ENCODE measurements at regions not wholly inside any gene's neighbourhood (a gene's known extent, or its start where the extent isn't known, plus 50 kb on each side); places are given as distances from the start of the nearest gene placed in this dataset.

DNA sequence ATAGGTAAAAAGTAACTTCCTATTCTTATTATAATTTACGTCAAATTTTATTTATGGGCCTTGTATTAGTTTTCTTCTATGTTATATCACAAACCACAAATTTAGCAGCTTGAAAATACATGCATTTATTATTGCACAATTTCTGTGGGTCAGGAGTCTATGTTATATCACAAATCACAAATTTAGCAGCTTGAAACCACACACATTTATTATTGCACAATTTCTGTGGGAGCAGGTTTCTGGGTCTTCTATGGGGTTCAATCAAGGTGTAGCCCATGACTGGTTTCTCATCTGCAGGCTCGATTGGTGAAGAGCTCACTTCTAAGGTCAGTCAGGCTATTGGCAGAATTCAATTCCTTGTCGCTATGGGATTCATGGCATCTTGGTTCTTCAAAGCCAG, 332.7 kb upstream of the HAND2 start:
- no peak for ATAC-seq
- no peak for TF ChIP-seq BACH2 (CRISPR knock-in tag; IDR thresholded peaks at IDR 0.05; ENCODE audit: borderline replicate concordance)

DNA sequence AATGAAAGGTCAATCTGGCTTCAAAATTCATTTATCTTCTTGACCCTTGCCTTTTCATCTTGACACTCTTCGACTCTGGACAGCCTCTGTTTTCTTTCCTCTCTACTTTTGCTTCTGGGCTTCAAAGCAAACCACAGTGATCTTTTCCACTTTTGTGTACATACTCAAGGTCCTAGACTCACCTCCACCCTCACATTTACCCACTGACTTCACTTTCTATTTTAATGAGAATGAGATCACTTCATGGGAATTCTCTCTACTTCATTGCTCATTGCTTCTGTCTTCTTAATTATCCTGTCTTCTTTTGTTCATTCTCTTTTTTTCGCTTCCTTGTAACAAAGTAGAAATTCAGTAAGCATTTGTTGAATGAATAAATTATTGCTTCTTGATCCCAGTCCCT, 330.1 kb upstream of the HAND2 start:
- TF ChIP-seq GLIS3 (CRISPR knock-in tag; IDR thresholded peaks at IDR 0.05) (no peak), ZNF70 (CRISPR knock-in tag; IDR thresholded peaks at IDR 0.05) (no peak), OSR1 (CRISPR knock-in tag; IDR thresholded peaks at IDR 0.05) (no peak), PPARA (CRISPR knock-in tag; IDR thresholded peaks at IDR 0.05; ENCODE audit: borderline replicate concordance) (no peak), ISL1 (CRISPR knock-in tag; IDR thresholded peaks at IDR 0.05) (no peak), CSDC2 (CRISPR knock-in tag; IDR thresholded peaks at IDR 0.05) (no peak), ZFP30 (CRISPR knock-in tag; IDR thresholded peaks at IDR 0.05) (no peak), BACH2 (CRISPR knock-in tag; IDR thresholded peaks at IDR 0.05; ENCODE audit: borderline replicate concordance) (no peak), ZNF565 (CRISPR knock-in tag; conservative IDR thresholded peaks at IDR 0.05; ENCODE audit: low read depth) (no peak), ESRRG (CRISPR knock-in tag; IDR thresholded peaks at IDR 0.05) (no peak), ZC3H10 (CRISPR knock-in tag; IDR thresholded peaks at IDR 0.05) (no peak), TCF4 (CRISPR knock-in tag; IDR thresholded peaks at IDR 0.05; ENCODE audit: borderline replicate concordance) (no peak), ZNF8 (CRISPR knock-in tag; IDR thresholded peaks at IDR 0.05) (no peak), TOX (CRISPR knock-in tag; IDR thresholded peaks at IDR 0.05; ENCODE audit: borderline replicate concordance) (no peak), ARNTL (CRISPR knock-in tag; IDR thresholded peaks at IDR 0.05; ENCODE audit: borderline replicate concordance, low read depth) (no peak), RARB (CRISPR knock-in tag; IDR thresholded peaks at IDR 0.05) (no peak)
- TF ChIP-seq, protein P1, sequence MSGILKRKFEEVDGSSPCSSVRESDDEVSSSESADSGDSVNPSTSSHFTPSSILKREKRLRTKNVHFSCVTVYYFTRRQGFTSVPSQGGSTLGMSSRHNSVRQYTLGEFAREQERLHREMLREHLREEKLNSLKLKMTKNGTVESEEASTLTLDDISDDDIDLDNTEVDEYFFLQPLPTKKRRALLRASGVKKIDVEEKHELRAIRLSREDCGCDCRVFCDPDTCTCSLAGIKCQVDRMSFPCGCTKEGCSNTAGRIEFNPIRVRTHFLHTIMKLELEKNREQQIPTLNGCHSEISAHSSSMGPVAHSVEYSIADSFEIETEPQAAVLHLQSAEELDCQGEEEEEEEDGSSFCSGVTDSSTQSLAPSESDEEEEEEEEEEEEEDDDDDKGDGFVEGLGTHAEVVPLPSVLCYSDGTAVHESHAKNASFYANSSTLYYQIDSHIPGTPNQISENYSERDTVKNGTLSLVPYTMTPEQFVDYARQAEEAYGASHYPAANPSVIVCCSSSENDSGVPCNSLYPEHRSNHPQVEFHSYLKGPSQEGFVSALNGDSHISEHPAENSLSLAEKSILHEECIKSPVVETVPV (CRISPR knock-in tag; IDR thresholded peaks at IDR 0.05), result no peak
- TF ChIP-seq, protein P2, sequence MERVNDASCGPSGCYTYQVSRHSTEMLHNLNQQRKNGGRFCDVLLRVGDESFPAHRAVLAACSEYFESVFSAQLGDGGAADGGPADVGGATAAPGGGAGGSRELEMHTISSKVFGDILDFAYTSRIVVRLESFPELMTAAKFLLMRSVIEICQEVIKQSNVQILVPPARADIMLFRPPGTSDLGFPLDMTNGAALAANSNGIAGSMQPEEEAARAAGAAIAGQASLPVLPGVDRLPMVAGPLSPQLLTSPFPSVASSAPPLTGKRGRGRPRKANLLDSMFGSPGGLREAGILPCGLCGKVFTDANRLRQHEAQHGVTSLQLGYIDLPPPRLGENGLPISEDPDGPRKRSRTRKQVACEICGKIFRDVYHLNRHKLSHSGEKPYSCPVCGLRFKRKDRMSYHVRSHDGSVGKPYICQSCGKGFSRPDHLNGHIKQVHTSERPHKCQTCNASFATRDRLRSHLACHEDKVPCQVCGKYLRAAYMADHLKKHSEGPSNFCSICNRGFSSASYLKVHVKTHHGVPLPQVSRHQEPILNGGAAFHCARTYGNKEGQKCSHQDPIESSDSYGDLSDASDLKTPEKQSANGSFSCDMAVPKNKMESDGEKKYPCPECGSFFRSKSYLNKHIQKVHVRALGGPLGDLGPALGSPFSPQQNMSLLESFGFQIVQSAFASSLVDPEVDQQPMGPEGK (CRISPR knock-in tag; IDR thresholded peaks at IDR 0.05; ENCODE audit: borderline replicate concordance), result no peak
- TF ChIP-seq, protein P3, sequence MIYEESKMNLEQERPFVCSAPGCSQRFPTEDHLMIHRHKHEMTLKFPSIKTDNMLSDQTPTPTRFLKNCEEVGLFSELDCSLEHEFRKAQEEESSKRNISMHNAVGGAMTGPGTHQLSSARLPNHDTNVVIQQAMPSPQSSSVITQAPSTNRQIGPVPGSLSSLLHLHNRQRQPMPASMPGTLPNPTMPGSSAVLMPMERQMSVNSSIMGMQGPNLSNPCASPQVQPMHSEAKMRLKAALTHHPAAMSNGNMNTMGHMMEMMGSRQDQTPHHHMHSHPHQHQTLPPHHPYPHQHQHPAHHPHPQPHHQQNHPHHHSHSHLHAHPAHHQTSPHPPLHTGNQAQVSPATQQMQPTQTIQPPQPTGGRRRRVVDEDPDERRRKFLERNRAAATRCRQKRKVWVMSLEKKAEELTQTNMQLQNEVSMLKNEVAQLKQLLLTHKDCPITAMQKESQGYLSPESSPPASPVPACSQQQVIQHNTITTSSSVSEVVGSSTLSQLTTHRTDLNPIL (CRISPR knock-in tag; IDR thresholded peaks at IDR 0.05; ENCODE audit: low read depth), result no peak
- ATAC-seq, result no peak

DNA sequence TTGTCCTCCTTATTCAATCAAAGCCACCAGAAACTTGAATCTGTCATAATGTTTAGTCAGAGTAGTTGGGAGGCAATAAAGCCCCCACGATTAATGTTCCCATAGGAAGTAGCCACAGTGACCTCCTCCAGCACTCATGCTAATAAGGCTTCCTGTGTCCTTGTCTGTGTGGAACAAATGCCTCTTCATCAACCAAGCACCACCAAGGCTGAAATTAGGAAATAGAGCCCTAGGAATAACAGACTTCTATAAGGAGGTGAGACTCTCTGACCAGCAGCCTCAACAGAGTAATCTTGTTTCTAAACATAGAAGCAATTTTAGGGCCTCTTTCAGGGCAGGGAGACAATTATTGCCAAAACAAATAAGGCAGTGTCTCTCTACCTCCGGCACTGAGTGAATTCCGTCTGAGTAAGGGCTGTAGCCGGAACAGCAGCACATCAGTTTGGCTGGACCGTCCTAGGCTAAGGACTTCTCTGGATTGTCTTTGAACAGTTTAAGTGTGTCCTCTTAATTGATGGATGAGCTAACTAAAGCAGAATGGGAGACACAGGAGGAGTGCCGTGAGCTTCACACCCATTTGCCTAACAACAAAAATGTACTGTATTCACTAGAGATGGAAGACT, 329.2 kb upstream of the HAND2 start:
- ATAC-seq, result no peak
- no peak for TF ChIP-seq ZNF70 (CRISPR knock-in tag; IDR thresholded peaks at IDR 0.05)
- TF ChIP-seq, protein P1 (CRISPR knock-in tag; IDR thresholded peaks at IDR 0.05), result no peak

DNA sequence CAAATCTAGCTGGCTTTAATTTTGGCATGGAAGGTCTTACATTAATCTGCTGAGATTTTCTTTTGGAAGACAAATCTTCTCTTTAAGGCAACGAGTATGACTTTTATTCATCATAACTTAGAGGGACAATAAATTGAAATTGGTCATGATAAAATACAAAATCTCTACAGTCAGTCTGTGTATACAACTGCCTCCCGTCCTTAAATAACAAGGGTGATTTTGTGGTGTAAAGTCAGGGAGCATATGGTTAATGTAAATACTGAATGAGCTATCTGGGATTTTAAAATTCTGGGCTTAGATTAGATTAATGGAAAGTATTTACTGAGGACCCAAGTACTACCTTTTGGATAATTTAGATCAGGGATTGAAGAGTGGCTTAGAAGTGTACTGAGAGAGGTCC, 328.4 kb upstream of the HAND2 start:
- no peak for TF ChIP-seq ZFP3 (CRISPR knock-in tag; IDR thresholded peaks at IDR 0.05)
- no peak for TF ChIP-seq RARB (CRISPR knock-in tag; IDR thresholded peaks at IDR 0.05)
- no peak for TF ChIP-seq TCF4 (CRISPR knock-in tag; IDR thresholded peaks at IDR 0.05; ENCODE audit: borderline replicate concordance)
- TF ChIP-seq, protein P4, sequence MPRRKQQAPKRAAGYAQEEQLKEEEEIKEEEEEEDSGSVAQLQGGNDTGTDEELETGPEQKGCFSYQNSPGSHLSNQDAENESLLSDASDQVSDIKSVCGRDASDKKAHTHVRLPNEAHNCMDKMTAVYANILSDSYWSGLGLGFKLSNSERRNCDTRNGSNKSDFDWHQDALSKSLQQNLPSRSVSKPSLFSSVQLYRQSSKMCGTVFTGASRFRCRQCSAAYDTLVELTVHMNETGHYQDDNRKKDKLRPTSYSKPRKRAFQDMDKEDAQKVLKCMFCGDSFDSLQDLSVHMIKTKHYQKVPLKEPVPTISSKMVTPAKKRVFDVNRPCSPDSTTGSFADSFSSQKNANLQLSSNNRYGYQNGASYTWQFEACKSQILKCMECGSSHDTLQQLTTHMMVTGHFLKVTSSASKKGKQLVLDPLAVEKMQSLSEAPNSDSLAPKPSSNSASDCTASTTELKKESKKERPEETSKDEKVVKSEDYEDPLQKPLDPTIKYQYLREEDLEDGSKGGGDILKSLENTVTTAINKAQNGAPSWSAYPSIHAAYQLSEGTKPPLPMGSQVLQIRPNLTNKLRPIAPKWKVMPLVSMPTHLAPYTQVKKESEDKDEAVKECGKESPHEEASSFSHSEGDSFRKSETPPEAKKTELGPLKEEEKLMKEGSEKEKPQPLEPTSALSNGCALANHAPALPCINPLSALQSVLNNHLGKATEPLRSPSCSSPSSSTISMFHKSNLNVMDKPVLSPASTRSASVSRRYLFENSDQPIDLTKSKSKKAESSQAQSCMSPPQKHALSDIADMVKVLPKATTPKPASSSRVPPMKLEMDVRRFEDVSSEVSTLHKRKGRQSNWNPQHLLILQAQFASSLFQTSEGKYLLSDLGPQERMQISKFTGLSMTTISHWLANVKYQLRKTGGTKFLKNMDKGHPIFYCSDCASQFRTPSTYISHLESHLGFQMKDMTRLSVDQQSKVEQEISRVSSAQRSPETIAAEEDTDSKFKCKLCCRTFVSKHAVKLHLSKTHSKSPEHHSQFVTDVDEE (CRISPR knock-in tag; IDR thresholded peaks at IDR 0.05), result no peak
- TF ChIP-seq ZFP30 (CRISPR knock-in tag; IDR thresholded peaks at IDR 0.05), result no peak
- TF ChIP-seq ZC3H10 (CRISPR knock-in tag; IDR thresholded peaks at IDR 0.05), result no peak
- no peak for TF ChIP-seq TOX (CRISPR knock-in tag; IDR thresholded peaks at IDR 0.05; ENCODE audit: borderline replicate concordance)
- TF ChIP-seq BACH2 (CRISPR knock-in tag; IDR thresholded peaks at IDR 0.05; ENCODE audit: borderline replicate concordance), result no peak
- TF ChIP-seq ARNTL (CRISPR knock-in tag; IDR thresholded peaks at IDR 0.05; ENCODE audit: borderline replicate concordance, low read depth), result no peak
- TF ChIP-seq ISL1 (CRISPR knock-in tag; IDR thresholded peaks at IDR 0.05), result no peak
- no peak for TF ChIP-seq ESRRG (CRISPR knock-in tag; IDR thresholded peaks at IDR 0.05)
- TF ChIP-seq CSDC2 (CRISPR knock-in tag; IDR thresholded peaks at IDR 0.05), result no peak
- ATAC-seq, result no peak

All from SK-N-SH treated with all-trans-retinoic acid at 6 μM for 48 hours (cell line).